Endothelial cell of umbilical vein (primary cell): ENCODE measurements at regions not wholly inside any gene's neighbourhood (a gene's known extent, or its start where the extent isn't known, plus 50 kb on each side); places are given as distances from the start of the nearest gene placed in this dataset.

Experiments used
- BruUV-seq: library from RNA; stranded (reverse); fragments of 400-500 nt; replicated peaks from 2 replicates; lab custom pipeline; 2021; lab: Mats Ljungman, UMichigan
- CTCF ChIA-PET: fragments of 300-600, 350-600 bp; sonication (Branson Sonifier 250); formaldehyde crosslinking; loops from one replicate; lab custom pipeline; 2021; ENCODE audit warnings: antibody characterized with exemption, inconsistent platforms; lab: Charles Lee
- POLR2A ChIA-PET: fragments of 300-600, 350-600 bp; sonication (Branson Sonifier 250); formaldehyde crosslinking; loops from one replicate; lab custom pipeline; 2021; ENCODE audit warnings: antibody characterized with exemption, inconsistent platforms; lab: Charles Lee
- DNase-seq: peaks from one replicate; pipeline ENCODE4 v3.0.0-alpha.2; 2011; ENCODE audit warnings: low read depth, low spot score
- FAIRE-seq: peaks from 2 replicates; lab custom pipeline; 2011; peaks lifted over from hg19 to GRCh38; lab: Jason Lieb, UNC
- H2AFZ ChIP-seq: 2 replicates; pipeline ENCODE4 v1.6.0; 2012; ENCODE audit warnings: low read depth, low read length, control low read depth, inconsistent platforms
- H3K27ac ChIP-seq: 2 replicates; pipeline ENCODE4 v1.5.1; 2011; ENCODE audit warnings: low read depth, mild to moderate bottlenecking, control low read depth, low read length, moderate library complexity; ENCODE audit not compliant: insufficient read depth
- H3K27me3 ChIP-seq, 2 experiments: 2 replicates each; pipeline versions ENCODE4 v1.6.0 to v1.6.1; 2011; ENCODE audit warnings: low read length in 2 of 2, mixed read lengths in 1 of 2; ENCODE audit not compliant: control insufficient read depth in 2 of 2, insufficient read depth in 2 of 2
- H3K36me3 ChIP-seq, 2 experiments: 2 replicates in 1 of 2; 3 replicates in 1 of 2; pipeline ENCODE4 v1.5.1; 2011; ENCODE audit warnings: low read length in 2 of 2, mild to moderate bottlenecking in 1 of 2, moderate library complexity in 1 of 2; ENCODE audit not compliant: control insufficient read depth in 2 of 2, insufficient read depth in 2 of 2; ENCODE audit errors: extremely low read depth in 1 of 2
- H3K4me1 ChIP-seq: 3 replicates; pipeline ENCODE4 v1.5.1; 2011; ENCODE audit warnings: mild to moderate bottlenecking, low read length; ENCODE audit not compliant: control insufficient read depth, insufficient read depth; ENCODE audit errors: extremely low read depth
- H3K4me2 ChIP-seq: 2 replicates; pipeline ENCODE4 v1.6.1; 2011; ENCODE audit warnings: low read length, control low read depth, mixed read lengths; ENCODE audit not compliant: insufficient read depth
- H3K4me3 ChIP-seq, 3 experiments: fragments of 200-600 bp in 1 of 3; sonication (generic), shearing (Covaris generic) in 1 of 3; replicated peaks in 1 of 3; 2 replicates each; pipeline ENCODE4 v1.5.1; 2011 to 2016; ENCODE audit warnings: control low read depth in 3 of 3, low read length in 3 of 3, mild to moderate bottlenecking in 2 of 3, inconsistent platforms in 1 of 3, low read depth in 1 of 3, moderate library complexity in 1 of 3; ENCODE audit not compliant: insufficient read depth in 1 of 3
- H3K79me2 ChIP-seq: 2 replicates; pipeline ENCODE4 v1.6.0; 2012; ENCODE audit warnings: low read length, inconsistent platforms; ENCODE audit not compliant: control insufficient read depth, insufficient read depth
- H3K9ac ChIP-seq: replicated peaks from 2 replicates; pipeline ENCODE3; 2011; ENCODE audit warnings: low read length, control low read depth; ENCODE audit not compliant: insufficient read depth; ENCODE audit errors: extremely low read depth
- H3K9me1 ChIP-seq: replicated peaks from 3 replicates; pipeline ENCODE4 v1.6.0; 2011; ENCODE audit warnings: mild to moderate bottlenecking, low read length; ENCODE audit not compliant: control insufficient read depth, insufficient read depth; ENCODE audit errors: extremely low read depth
- H3K9me3 ChIP-seq: replicated peaks from 2 replicates; pipeline ENCODE4 v1.5.1; 2012; ENCODE audit warnings: low read length, inconsistent platforms; ENCODE audit not compliant: control insufficient read depth, insufficient read depth
- H4K20me1 ChIP-seq: replicated peaks from 2 replicates; pipeline ENCODE3; 2011; ENCODE audit warnings: mild to moderate bottlenecking, low read length; ENCODE audit not compliant: control insufficient read depth, insufficient read depth; ENCODE audit errors: extremely low read depth
- CTCF ChIP-seq, 2 donors: IDR thresholded peaks; 1 replicate in 1 of 2; 2 replicates in 1 of 2; pipeline ENCODE4 v1.5.1; 2011; ENCODE audit warnings: low read length in 2 of 2, mild to moderate bottlenecking in 2 of 2, moderate library complexity in 2 of 2, control low read depth in 1 of 2, inconsistent platforms in 1 of 2, low read depth in 1 of 2; ENCODE audit not compliant: insufficient read depth in 1 of 2; ENCODE audit errors: extremely low read depth in 1 of 2
- JUN ChIP-seq: IDR thresholded peaks from 2 replicates; pipeline ENCODE4 v1.6.1; 2011; ENCODE audit warnings: borderline replicate concordance, low read depth; ENCODE audit not compliant: insufficient read length, insufficient read depth
- MYC ChIP-seq: IDR thresholded peaks from one replicate; pipeline ENCODE4 v1.6.1; 2011; ENCODE audit warnings: mild to moderate bottlenecking, low read depth, low read length
- POLR2A ChIP-seq: IDR thresholded peaks from 2 replicates; pipeline ENCODE4 v1.6.1; 2012; ENCODE audit warnings: low read depth, mild to moderate bottlenecking, control low read depth, low read length
- dilution Hi-C: fragments of 300-500 bp; cut with MboI; formaldehyde crosslinking; loops from one replicate; pipeline ENCODE4 v1.15.0; 2019; ENCODE audit warnings: low sequenced_read_pairs; ENCODE audit not compliant: extremely low pct_ligation_motif_present
- intact Hi-C: fragments of 100-400 bp; cut with micrococcal nuclease; formaldehyde crosslinking; loops from one replicate; pipeline ENCODE4 v1.10.0; 2022

GRCh38 chr11:70522593-70523311, 124.4 kb downstream of the CTTN start:
- FAIRE-seq = no peak

More at GRCh38 chr11:70522593-70523311, 124.4 kb downstream of the CTTN start:
- dilution Hi-C loops = no loop called here
- Histone ChIP-seq H4K20me1 (no peaks in the 10 kb centered on the region), H3K9me3 (no peaks in the 10 kb centered on the region), H3K4me2 (no peak overlapping the region), H3K79me2 (no peaks in the 10 kb centered on the region), H2AFZ (no peak overlapping the region), H3K4me1 (no peaks in the 10 kb centered on the region), H3K4me3 (no peak overlapping the region), H3K9ac (no peak overlapping the region), H3K27me3 (no peaks in the 10 kb centered on the region), H3K9me1 (no peaks in the 10 kb centered on the region), H3K36me3 (no peaks in the 10 kb centered on the region), H3K27ac (no peak overlapping the region)
- DNase-seq = no peak
- ChIA-PET CTCF (no interaction called here), POLR2A (no interaction called here)
- BruUV-seq = no TSS peak
- TF ChIP-seq MYC (no peak), CTCF (IDR thresholded peaks at IDR 0.05; ENCODE audit: extremely low read depth in 1 of 2, insufficient read depth in 1 of 2, low read depth in 1 of 2, low read length in 2 of 2) (no peak), POLR2A (no peak), JUN (no peak)
- intact Hi-C loops = no loop called here
